Panc1 (cell line): ENCODE measurements at regions not wholly inside any gene's neighbourhood (a gene's known extent, or its start where the extent isn't known, plus 50 kb on each side); places are given as distances from the start of the nearest gene placed in this dataset.

Experiments used
- ATAC-seq: fragments of 200-7000 bp; cut with Tn5 transposase; 2 replicates; pipeline ENCODE4 v1.9.1; 2020; ENCODE audit warnings: mild to moderate bottlenecking, moderate library complexity
- BruUV-seq: library from RNA; stranded (reverse); fragments of 400-500 nt; replicated peaks from 2 replicates; lab custom pipeline; 2021; lab: Mats Ljungman, UMichigan
- CTCF ChIA-PET: fragments of 300-600 bp; sonication (Branson Sonifier 250); formaldehyde crosslinking; loops from one replicate; lab custom pipeline; 2022; ENCODE audit warnings: antibody characterized with exemption; lab: Charles Lee
- POLR2A ChIA-PET: fragments of 300-600 bp; sonication (Branson Sonifier 250); formaldehyde crosslinking; loops from one replicate; lab custom pipeline; 2022; ENCODE audit warnings: antibody characterized with exemption; lab: Charles Lee
- DNase-seq: peaks from one replicate; pipeline ENCODE4 v3.0.0-alpha.2; 2010; ENCODE audit warnings: low read depth, low spot score
- H3K27ac ChIP-seq: 2 replicates; pipeline ENCODE4 v1.5.1; 2011; ENCODE audit warnings: mild to moderate bottlenecking, low read length, inconsistent platforms
- H3K27me3 ChIP-seq: fragments of 200-500 bp; sonication (Bioruptor generic); 2 replicates; pipeline ENCODE4 v1.6.0; 2014; ENCODE audit warnings: low read length, inconsistent platforms; ENCODE audit not compliant: control insufficient read depth, insufficient read depth
- H3K36me3 ChIP-seq: fragments of 200-500 bp; sonication (Bioruptor generic); 2 replicates; pipeline ENCODE4 v1.5.1; 2014; ENCODE audit warnings: inconsistent platforms, mild to moderate bottlenecking, low read length, moderate library complexity; ENCODE audit not compliant: control insufficient read depth, insufficient read depth
- H3K4me1 ChIP-seq: 2 replicates; pipeline ENCODE4 v1.5.1; 2011; ENCODE audit warnings: inconsistent platforms, mild to moderate bottlenecking, low read length, moderate library complexity; ENCODE audit not compliant: control insufficient read depth, insufficient read depth
- H3K4me3 ChIP-seq, 2 experiments: 2 replicates each; pipeline ENCODE4 v1.5.1; 2011 to 2012; ENCODE audit warnings: low read depth in 2 of 2, low read length in 2 of 2, mild to moderate bottlenecking in 2 of 2, inconsistent platforms in 1 of 2, moderate library complexity in 1 of 2
- H3K9me3 ChIP-seq: fragments of 200-500 bp; sonication (Bioruptor generic); 2 replicates; pipeline ENCODE4 v1.5.1; 2014; ENCODE audit warnings: low read depth, mild to moderate bottlenecking, inconsistent platforms, low read length, moderate library complexity; ENCODE audit not compliant: control insufficient read depth, insufficient read depth
- POLR2AphosphoS5 ChIP-seq: IDR thresholded peaks from 2 replicates; pipeline ENCODE4 v1.6.1; 2012; ENCODE audit warnings: mild to moderate bottlenecking, low read depth, low read length, moderate library complexity
- SIN3A ChIP-seq: IDR thresholded peaks from 2 replicates; pipeline ENCODE4 v1.6.1; 2012; ENCODE audit warnings: low read depth, mild to moderate bottlenecking, low read length, moderate library complexity, borderline replicate concordance; ENCODE audit not compliant: insufficient read depth
- TCF7L2 ChIP-seq: IDR thresholded peaks from 2 replicates; pipeline ENCODE4 v1.6.1; 2011; ENCODE audit warnings: mild to moderate bottlenecking, low read depth, low read length, inconsistent platforms
- in situ Hi-C: cut with HindIII; loops from 2 replicates; pipeline ENCODE4 v1.10.0; 2016; ENCODE audit warnings: low sequenced_read_pairs, low pct_unique_long_range_greater_than_20kb
- intact Hi-C: fragments of 100-400 bp; cut with micrococcal nuclease; formaldehyde crosslinking; loops from one replicate; pipeline ENCODE4 v1.10.0; 2022; ENCODE audit not compliant: unreplicated experiment
- TF ChIP-seq, protein P1 (sequence below), 2 experiments: IDR thresholded peaks; 2 replicates each; pipeline ENCODE4 v1.6.1; 2011 to 2012; ENCODE audit warnings: low read depth in 2 of 2, control low read depth in 1 of 2, low read length in 1 of 2, mild to moderate bottlenecking in 1 of 2, moderate library complexity in 1 of 2; ENCODE audit not compliant: insufficient read depth in 1 of 2
- TF ChIP-seq, protein P2 (sequence below): fragments of 450-650 bp; IDR thresholded peaks from 2 replicates; pipeline ENCODE4 v1.5.1; 2017; ENCODE audit warnings: mild to moderate bottlenecking

DNA sequence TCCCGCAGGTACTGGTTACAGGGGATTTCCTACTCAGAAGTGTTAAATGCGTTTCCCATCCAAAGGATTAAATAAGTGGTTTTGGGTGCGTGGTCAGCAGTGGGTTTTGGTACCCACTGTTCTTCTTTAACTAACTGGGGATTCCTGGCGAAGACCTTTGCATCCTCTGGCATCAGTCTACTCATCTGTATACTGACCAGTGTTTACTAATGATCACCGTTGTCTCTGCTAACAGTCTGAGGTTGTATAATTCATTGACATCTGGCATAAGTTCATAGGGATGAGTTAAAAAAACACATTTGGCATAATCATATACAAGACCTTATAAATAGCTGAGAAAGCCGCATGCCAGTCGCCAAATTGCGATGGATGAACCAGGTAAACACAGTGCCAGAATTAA lies 339.1 kb downstream of the PMP22 start:
- no peaks in the 10 kb centered on the region for H3K4me1 ChIP-seq
- H3K36me3 ChIP-seq = no peaks in the 10 kb centered on the region
- no peak overlapping the region for H3K4me3 ChIP-seq
- TF ChIP-seq, protein P1, sequence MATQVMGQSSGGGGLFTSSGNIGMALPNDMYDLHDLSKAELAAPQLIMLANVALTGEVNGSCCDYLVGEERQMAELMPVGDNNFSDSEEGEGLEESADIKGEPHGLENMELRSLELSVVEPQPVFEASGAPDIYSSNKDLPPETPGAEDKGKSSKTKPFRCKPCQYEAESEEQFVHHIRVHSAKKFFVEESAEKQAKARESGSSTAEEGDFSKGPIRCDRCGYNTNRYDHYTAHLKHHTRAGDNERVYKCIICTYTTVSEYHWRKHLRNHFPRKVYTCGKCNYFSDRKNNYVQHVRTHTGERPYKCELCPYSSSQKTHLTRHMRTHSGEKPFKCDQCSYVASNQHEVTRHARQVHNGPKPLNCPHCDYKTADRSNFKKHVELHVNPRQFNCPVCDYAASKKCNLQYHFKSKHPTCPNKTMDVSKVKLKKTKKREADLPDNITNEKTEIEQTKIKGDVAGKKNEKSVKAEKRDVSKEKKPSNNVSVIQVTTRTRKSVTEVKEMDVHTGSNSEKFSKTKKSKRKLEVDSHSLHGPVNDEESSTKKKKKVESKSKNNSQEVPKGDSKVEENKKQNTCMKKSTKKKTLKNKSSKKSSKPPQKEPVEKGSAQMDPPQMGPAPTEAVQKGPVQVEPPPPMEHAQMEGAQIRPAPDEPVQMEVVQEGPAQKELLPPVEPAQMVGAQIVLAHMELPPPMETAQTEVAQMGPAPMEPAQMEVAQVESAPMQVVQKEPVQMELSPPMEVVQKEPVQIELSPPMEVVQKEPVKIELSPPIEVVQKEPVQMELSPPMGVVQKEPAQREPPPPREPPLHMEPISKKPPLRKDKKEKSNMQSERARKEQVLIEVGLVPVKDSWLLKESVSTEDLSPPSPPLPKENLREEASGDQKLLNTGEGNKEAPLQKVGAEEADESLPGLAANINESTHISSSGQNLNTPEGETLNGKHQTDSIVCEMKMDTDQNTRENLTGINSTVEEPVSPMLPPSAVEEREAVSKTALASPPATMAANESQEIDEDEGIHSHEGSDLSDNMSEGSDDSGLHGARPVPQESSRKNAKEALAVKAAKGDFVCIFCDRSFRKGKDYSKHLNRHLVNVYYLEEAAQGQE (IDR thresholded peaks at IDR 0.05; ENCODE audit: insufficient read depth in 1 of 2, low read depth in 2 of 2, low read length in 1 of 2) = no peak
- TF ChIP-seq SIN3A = no peak
- TF ChIP-seq, protein P2, sequence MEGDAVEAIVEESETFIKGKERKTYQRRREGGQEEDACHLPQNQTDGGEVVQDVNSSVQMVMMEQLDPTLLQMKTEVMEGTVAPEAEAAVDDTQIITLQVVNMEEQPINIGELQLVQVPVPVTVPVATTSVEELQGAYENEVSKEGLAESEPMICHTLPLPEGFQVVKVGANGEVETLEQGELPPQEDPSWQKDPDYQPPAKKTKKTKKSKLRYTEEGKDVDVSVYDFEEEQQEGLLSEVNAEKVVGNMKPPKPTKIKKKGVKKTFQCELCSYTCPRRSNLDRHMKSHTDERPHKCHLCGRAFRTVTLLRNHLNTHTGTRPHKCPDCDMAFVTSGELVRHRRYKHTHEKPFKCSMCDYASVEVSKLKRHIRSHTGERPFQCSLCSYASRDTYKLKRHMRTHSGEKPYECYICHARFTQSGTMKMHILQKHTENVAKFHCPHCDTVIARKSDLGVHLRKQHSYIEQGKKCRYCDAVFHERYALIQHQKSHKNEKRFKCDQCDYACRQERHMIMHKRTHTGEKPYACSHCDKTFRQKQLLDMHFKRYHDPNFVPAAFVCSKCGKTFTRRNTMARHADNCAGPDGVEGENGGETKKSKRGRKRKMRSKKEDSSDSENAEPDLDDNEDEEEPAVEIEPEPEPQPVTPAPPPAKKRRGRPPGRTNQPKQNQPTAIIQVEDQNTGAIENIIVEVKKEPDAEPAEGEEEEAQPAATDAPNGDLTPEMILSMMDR = no peak
- TF ChIP-seq TCF7L2 = no peak
- no peak for TF ChIP-seq POLR2AphosphoS5
- no peaks in the 10 kb centered on the region for H3K9me3 ChIP-seq
- DNase-seq (no peak), ATAC-seq (no peak)
- no peak overlapping the region for H3K27ac ChIP-seq
- H3K27me3 ChIP-seq = no peaks in the 10 kb centered on the region
- in situ Hi-C loops = no loop called here
- ChIA-PET POLR2A (no interaction called here), CTCF (interaction anchor here (0.5 kb wide), 1 partner anchor 604 kb away, joined by 3 read pairs; no protein-coding TSS in a partner anchor)
- BruUV-seq = no TSS peak
- intact Hi-C loops = loop anchor here (5.0 to 10.0 kb wide), 2 partner anchors 621 to 1329 kb away; partner anchors contain the start of gene HS3ST3B1

DNA sequence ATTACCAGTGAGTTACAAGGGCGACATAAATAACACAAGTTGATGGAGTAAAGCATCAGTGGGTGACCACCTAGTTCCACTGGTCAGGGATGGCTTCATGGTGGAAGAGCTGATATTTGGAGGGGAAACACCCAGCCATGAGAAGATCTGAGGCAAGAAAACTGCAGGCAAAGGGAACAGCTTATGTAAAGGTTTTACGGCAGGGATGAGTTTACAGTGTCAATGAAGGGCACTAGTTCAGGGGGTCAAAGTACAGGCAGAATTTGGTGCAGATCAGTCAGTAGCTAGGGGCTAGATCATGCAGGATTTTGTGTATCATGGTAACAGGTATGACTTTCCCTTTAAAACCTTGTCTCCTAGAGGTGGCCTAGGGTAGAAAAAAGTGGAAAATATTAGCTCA lies 339.6 kb downstream of the PMP22 start:
- no peak for DNase-seq
- TF ChIP-seq SIN3A (no peak), POLR2AphosphoS5 (no peak), TCF7L2 (no peak)
- TF ChIP-seq, protein P2 = no peak
- TF ChIP-seq, protein P1 (IDR thresholded peaks at IDR 0.05; ENCODE audit: insufficient read depth in 1 of 2, low read depth in 2 of 2, low read length in 1 of 2) = no peak
- no peaks in the 10 kb centered on the region for H3K4me1 ChIP-seq
- in situ Hi-C loops (no loop called here), intact Hi-C loops (loop anchor here (5.0 to 10.0 kb wide), 2 partner anchors 621 to 1328 kb away; partner anchors contain the start of gene HS3ST3B1)
- H3K4me3 ChIP-seq = no peak overlapping the region
- H3K27me3 ChIP-seq = no peaks in the 10 kb centered on the region
- H3K9me3 ChIP-seq = no peaks in the 10 kb centered on the region
- ATAC-seq = no peak
- H3K27ac ChIP-seq = no peak overlapping the region
- POLR2A ChIA-PET = no interaction called here
- BruUV-seq = no TSS peak
- CTCF ChIA-PET = no interaction called here
- H3K36me3 ChIP-seq = no peaks in the 10 kb centered on the region
